OCI-LY1 (cell line): ENCODE measurements at regions not wholly inside any gene's neighbourhood (a gene's known extent, or its start where the extent isn't known, plus 50 kb on each side); places are given as distances from the start of the nearest gene placed in this dataset.

Experiments used
- H2AFZ ChIP-seq: fragments of 200-600 bp; sonication (generic), shearing (Covaris generic); 2 replicates; pipeline ENCODE4 v1.6.0; 2014; ENCODE audit warnings: antibody characterized with exemption, mild to moderate bottlenecking, low read length
- H3F3A ChIP-seq: fragments of 200-600 bp; sonication (generic), shearing (Covaris generic); 2 replicates; pipeline ENCODE4 v1.6.0; 2014; ENCODE audit warnings: mild to moderate bottlenecking, antibody characterized with exemption, low read length, moderate library complexity; ENCODE audit not compliant: insufficient read depth
- H3K27ac ChIP-seq: fragments of 200-600 bp; sonication (generic); 2 replicates; pipeline ENCODE4 v1.5.1; 2014; ENCODE audit warnings: low read length, mixed run types, mild to moderate bottlenecking, low read depth; ENCODE audit not compliant: poor library complexity, severe bottlenecking
- H3K27me3 ChIP-seq: fragments of 200-600 bp; sonication (generic); 2 replicates; pipeline ENCODE4 v1.6.0; 2014; ENCODE audit warnings: antibody characterized with exemption, mild to moderate bottlenecking, low read length, moderate library complexity; ENCODE audit not compliant: insufficient read depth
- H3K36me3 ChIP-seq: fragments of 200-600 bp; sonication (generic); 2 replicates; pipeline ENCODE4 v1.6.1; 2014; ENCODE audit warnings: mild to moderate bottlenecking, antibody characterized with exemption, low read length, moderate library complexity, mixed read lengths; ENCODE audit not compliant: insufficient read depth
- H3K4me1 ChIP-seq: fragments of 200-600 bp; sonication (generic); 2 replicates; pipeline ENCODE4 v1.5.1; 2014; ENCODE audit warnings: mild to moderate bottlenecking, low read length, moderate library complexity; ENCODE audit not compliant: insufficient read depth, severe bottlenecking
- H3K4me2 ChIP-seq: fragments of 200-600 bp; sonication (generic), shearing (Covaris generic); 2 replicates; pipeline ENCODE4 v1.6.1; 2014; ENCODE audit warnings: low read length
- H3K4me3 ChIP-seq: fragments of 200-600 bp; sonication (generic); 2 replicates; pipeline ENCODE4 v1.5.1; 2014; ENCODE audit warnings: low read length, low read depth, mild to moderate bottlenecking, mixed read lengths; ENCODE audit not compliant: poor library complexity, severe bottlenecking
- H3K79me2 ChIP-seq: fragments of 200-600 bp; shearing (Covaris generic); 2 replicates; pipeline ENCODE4 v1.6.1; 2016; ENCODE audit warnings: mixed run types, low read length, mixed read lengths; ENCODE audit not compliant: insufficient read depth
- H3K9ac ChIP-seq: fragments of 200-600 bp; sonication (generic), shearing (Covaris generic); 2 replicates; pipeline ENCODE4 v1.6.1; 2014; ENCODE audit warnings: mild to moderate bottlenecking, low read length, mixed read lengths
- H3K9me2 ChIP-seq: fragments of 200-600 bp; sonication (generic), shearing (Covaris generic); 2 replicates; pipeline ENCODE4 v1.6.1; 2014; ENCODE audit warnings: low read depth, mild to moderate bottlenecking, low read length, mixed read lengths
- H3K9me3 ChIP-seq: fragments of 200-600 bp; shearing (Covaris generic); 2 replicates; pipeline ENCODE4 v1.6.1; 2014; ENCODE audit warnings: low read length, mixed read lengths
- H4K20me1 ChIP-seq: fragments of 200-600 bp; sonication (generic), shearing (Covaris generic); 2 replicates; pipeline ENCODE4 v1.6.0; 2016; ENCODE audit warnings: mild to moderate bottlenecking, low read length; ENCODE audit not compliant: insufficient read depth
- CTCF ChIP-seq: fragments of 200-600 bp; sonication (generic), shearing (Covaris generic); IDR thresholded peaks from 2 replicates; pipeline ENCODE4 v1.5.1; 2017; ENCODE audit warnings: mild to moderate bottlenecking, antibody characterized with exemption, low read length, moderate library complexity, mixed read lengths
- EZH2 ChIP-seq: fragments of 200-600 bp; sonication (generic), shearing (Covaris generic); IDR thresholded peaks from 2 replicates; pipeline ENCODE4 v1.8.0; 2017; ENCODE audit warnings: borderline replicate concordance, mixed run types, mild to moderate bottlenecking, antibody characterized with exemption, low read length, moderate library complexity, mixed read lengths

DNA sequence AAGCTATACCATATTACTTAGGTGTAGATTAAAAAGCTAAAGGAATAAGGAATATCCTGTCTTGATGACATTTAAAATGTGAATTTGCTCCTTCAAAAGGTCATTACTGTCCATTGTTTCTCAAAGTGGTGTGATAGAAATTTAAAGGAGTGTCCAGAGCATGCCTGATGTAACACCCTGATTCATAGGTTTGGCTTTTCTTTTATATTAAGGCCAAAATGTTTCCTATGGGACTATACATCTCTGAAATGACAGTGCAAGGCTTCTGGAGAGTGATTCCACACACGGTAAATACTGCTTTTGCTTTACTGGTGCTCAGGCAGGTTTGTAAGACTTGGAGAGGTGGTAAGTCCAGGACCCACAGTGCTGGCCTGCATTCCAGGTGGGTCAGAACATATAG, 289.9 kb downstream of the RFC3 start:
- no peaks in the 10 kb centered on the region for H3K9me3 ChIP-seq
- H3K4me1 ChIP-seq: no peaks in the 10 kb centered on the region
- no peak overlapping the region for H3K9ac ChIP-seq
- no peaks in the 10 kb centered on the region for H3K9me2 ChIP-seq
- H3K27ac ChIP-seq: no peak overlapping the region
- TF ChIP-seq EZH2: no peak
- TF ChIP-seq CTCF: no peak
- H3K4me2 ChIP-seq: no peak overlapping the region
- no peaks in the 10 kb centered on the region for H4K20me1 ChIP-seq
- no peak overlapping the region for H3K4me3 ChIP-seq
- H3K27me3 ChIP-seq: no peaks in the 10 kb centered on the region
- no peak overlapping the region for H2AFZ ChIP-seq
- no peaks in the 10 kb centered on the region for H3F3A ChIP-seq
- no peaks in the 10 kb centered on the region for H3K79me2 ChIP-seq
- no peaks in the 10 kb centered on the region for H3K36me3 ChIP-seq

GRCh38 chr13:34108410-34108809, 290.5 kb downstream of the RFC3 start:
- no peaks in the 10 kb centered on the region for H3F3A ChIP-seq
- no peaks in the 10 kb centered on the region for H3K9me3 ChIP-seq
- H4K20me1 ChIP-seq: no peaks in the 10 kb centered on the region
- no peak overlapping the region for H3K4me2 ChIP-seq
- TF ChIP-seq CTCF (no peak), EZH2 (no peak)
- H3K27me3 ChIP-seq: no peaks in the 10 kb centered on the region
- H3K4me3 ChIP-seq: no peak overlapping the region
- no peak overlapping the region for H3K9ac ChIP-seq
- H3K4me1 ChIP-seq: no peaks in the 10 kb centered on the region
- no peaks in the 10 kb centered on the region for H3K79me2 ChIP-seq
- H3K27ac ChIP-seq: no peak overlapping the region
- no peak overlapping the region for H2AFZ ChIP-seq
- H3K36me3 ChIP-seq: no peaks in the 10 kb centered on the region
- no peaks in the 10 kb centered on the region for H3K9me2 ChIP-seq

DNA sequence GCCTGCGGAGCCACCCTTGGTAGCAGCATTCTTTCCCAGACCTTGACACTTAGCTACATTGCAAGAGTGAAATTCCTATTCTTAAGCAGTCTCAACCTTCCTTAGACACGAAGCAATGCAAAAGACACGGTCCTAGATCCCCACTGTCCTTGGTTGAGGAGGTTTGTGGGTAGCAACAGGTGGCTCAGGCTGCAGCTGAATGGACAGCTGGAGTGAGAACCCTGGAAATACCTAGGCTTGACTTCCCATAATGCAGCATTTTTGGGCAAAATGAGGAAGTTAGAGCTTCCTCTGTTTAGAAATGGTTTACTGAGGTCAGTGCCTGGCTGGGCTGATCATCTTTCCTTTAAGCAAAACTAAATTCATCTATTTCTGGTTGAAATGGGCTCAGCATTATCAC, 296.6 kb downstream of the RFC3 start:
- Histone ChIP-seq H3K4me1 (peaks cover 5% of the 10 kb centered on the region), H3F3A (no peaks in the 10 kb centered on the region), H3K9me2 (no peaks in the 10 kb centered on the region), H3K9me3 (no peaks in the 10 kb centered on the region), H3K36me3 (no peaks in the 10 kb centered on the region), H3K79me2 (no peaks in the 10 kb centered on the region), H4K20me1 (no peaks in the 10 kb centered on the region), H3K4me2 (no peak overlapping the region), H3K27ac (no peak overlapping the region), H3K27me3 (no peaks in the 10 kb centered on the region), H2AFZ (no peak overlapping the region), H3K9ac (no peak overlapping the region), H3K4me3 (no peak overlapping the region)
- TF ChIP-seq EZH2 (no peak), CTCF (no peak)
